GM19372 (cell line): ENCODE measurements at regions not wholly inside any gene's neighbourhood (a gene's known extent, or its start where the extent isn't known, plus 50 kb on each side); places are given as distances from the start of the nearest gene placed in this dataset.
"Not testable (repeated sequence)": the region's sequence is repeated elsewhere in the genome, so short reads cannot be mapped to it uniquely, and the experiment has no call there.

Source experiments
- ATAC-seq: cut with Tn5 transposase; IDR thresholded peaks from one replicate; pipeline ENCODE4 v1.9.1; 2021; ENCODE audit warnings: mild to moderate bottlenecking, low read depth, moderate library complexity; ENCODE audit not compliant: unreplicated experiment

DNA sequence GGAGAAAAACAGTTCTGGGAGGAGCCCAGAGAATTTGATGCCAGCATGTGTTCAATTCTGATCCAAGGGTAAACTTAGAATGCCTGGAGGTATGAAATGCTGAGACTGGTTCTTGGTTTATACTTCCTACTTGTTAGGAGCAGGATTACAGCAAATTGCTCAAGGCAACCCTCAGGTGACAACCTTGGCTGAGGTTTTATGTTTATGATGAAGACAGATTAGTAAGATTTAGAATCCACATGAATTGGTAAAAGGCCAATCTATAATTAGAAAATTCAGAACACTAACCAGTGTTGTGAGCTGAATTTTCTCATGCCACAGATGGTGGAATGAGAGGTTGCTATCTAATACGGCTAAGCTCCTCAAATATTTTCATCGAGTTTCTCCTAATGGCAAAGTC lies 235.3 kb upstream of the NRIP1 start:
- ATAC-seq = no peak

DNA sequence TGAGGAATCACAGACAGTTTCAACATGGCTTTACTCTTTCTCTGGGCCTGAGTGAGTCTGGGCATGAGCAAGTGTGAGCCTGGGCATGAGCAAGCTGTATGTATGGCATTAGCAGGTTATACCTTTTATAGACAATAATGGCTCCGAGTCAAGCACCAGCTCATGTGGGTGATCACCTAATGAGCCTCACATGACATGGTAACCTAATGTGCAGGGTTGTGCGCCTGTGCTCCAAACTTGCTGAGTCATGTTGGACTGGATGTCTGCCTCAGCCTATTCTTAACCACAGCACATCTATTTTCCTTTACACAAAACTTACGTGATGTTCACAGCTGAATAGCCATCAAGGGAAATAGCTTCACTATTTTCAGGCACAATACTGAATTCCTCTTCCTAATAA lies 236.2 kb upstream of the NRIP1 start:
- ATAC-seq = no peak

DNA sequence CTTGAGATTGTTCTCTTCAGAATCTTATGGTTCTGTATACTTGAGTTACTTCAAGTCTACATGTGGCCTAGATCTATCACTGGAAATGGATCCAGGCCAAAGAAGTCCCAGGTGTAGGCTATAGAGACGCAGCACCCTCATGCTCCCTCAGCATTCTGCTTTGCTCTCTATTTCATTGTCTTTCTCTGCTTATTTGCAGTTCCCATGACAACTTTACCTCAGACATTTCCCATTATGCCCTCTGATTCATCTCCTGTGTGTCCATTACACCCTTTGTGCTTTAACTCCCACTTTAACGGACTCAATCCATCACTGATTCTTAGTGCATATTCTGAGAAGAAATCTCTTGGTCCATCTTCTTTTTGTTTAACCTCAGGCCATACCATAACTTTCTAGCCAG lies 236.9 kb upstream of the NRIP1 start:
- no peak for ATAC-seq

DNA sequence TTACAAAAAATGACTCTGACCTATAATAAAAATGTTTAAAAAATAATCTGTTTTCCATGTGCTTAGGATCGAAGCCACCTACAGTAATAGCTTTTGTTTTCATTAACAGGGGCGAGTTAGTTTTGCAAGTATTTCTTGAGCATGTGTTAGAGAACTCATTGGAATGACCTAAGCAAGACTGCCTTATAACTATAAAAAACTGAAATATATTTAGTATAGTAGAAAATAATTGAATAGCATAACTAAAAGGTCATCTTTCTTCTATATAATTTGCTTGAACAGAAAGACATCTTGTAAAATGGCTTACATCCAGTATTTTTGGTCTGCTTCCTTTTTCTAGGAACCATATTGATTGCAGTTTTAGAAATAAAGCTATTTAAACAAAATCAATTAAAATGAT lies 241.5 kb upstream of the NRIP1 start:
- no peak for ATAC-seq

DNA sequence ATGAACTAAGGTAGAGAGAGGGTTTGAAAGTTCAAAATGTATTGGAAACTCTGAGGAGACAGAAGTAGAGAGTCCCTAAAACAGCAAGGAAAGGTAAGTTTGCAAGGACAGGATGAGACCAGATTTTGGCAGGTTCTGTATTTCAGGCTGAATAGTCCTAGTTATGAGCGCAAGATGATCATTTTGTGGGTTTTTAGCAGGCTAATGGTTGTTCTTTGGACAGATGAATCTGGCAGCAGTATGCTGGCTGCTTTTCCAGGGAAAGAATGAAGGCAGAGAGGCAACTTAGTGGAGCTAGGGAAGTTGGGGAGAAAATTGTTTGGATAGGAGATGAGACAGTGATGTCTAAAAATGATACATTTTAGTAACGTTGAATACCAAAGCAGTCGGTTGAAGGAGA lies 243.5 kb upstream of the NRIP1 start:
- no peak for ATAC-seq

DNA sequence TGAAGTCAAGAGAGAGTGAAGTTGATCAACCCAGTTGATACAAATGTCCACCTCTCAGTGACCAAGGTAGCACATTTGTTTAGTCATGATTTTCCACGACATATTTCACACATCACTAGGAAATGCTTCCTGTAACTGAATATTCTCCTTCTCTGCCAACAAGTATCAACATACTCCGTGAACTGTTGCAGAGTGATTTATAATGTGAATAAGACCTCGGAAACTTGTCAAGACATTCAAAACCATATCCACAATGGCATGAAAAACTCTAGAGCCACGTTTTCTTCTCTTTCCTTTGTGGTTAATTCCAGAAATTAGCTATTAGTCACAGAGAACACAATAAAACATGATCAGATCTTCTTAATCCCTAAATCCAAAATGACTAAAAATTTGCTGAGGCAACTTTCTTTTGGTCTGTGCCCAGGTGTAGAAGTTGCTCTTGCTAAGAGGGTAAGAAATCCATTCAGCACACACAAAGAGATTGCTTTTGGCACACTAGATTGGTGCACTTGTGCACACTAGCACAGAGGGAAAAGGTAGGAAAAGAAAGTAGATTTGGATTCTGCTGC lies 244.3 kb upstream of the NRIP1 start:
- ATAC-seq = no peak

DNA sequence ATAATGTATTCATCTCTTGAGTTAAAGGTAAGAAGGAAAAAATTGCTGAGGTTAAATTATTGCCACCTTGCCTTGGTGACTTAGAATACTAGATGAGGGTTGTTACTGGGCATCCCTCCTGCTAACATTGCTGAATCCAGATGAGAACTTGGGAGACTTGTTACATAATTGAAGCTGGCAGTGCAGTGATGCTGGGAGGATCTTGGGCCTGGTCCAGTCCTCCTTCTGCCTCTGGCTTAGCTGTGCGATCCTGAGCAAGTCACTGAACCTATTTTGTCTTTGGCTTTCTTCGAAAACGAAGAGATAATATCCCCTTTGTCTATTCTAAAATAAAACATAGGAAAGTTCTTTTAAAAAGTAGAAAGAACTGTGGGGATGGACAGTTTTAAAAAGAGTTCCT lies 244.9 kb upstream of the NRIP1 start:
- ATAC-seq = no peak

DNA sequence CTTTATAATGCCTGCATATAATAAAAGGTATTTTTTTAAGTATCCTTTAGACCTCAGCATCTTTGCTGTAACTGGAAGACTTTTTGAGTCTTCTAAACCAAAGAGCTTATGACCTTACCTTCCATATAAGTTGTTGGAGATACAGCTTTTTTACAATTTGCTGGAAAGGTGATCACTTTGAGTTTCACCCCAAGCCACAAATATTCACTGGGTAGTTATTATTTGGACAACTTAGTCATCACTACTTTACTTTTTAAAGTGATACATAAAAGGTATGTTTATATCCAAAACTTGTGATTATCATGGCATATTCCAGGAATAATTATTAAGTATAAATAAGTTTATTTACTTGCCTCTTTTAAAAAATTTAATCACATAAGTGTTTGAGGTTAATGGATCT lies 246.7 kb upstream of the NRIP1 start:
- no peak for ATAC-seq

DNA sequence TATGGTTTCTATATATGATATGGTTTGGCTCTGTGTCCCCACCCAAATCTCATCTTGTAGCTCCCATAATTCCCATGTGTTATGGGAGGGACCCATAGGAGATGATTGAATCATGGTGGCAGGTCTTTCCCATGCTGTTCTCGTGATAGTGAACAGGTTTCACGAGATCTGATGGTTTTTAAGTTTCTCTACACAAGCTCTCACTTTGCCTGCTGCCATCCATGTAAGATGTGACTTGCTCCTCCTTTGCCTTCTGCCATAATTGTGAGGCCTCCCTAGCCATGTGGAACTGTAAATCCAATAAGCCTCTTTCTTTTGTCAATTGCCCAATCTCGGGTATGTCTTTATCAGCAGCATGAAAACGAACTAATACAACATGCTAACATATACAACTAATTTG lies 252.2 kb upstream of the NRIP1 start:
- not testable (repeated sequence) for ATAC-seq

DNA sequence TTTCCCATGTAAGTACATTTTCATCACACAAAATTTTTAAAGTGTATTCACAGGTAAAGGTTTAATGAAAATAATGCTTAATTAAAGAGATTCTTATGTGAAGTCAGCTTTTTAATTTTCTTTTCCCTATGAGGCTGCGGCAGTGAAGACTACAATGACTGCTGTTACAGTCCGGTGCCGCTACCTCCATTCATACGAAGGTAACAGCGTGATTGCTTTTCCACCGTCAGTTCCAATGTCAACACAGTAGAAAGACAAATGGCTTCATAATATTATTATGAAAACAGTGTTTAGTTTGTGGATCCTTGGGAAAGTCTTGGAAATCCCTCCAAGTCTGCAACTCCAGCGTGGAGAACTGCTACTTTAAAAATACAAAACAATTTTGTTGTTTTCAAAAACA lies 254.9 kb upstream of the NRIP1 start:
- ATAC-seq = no peak

DNA sequence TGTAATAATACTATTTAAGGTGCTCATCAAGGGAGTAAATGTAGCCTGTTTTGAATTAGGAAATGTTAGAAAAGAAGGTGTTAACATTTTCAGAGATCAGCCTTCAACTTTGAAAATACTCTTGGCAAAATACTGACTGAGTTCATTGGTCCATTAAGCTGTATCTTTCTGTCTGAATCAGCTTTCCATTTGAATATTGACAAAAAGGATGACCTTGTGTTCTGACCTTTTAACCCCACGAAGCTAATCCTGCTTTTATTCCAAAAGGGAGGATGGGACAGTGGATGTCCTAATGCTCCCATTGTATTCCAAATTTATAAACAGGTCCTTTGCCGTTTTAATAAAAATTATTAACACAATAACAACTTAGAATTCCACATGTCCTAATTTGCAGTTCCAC lies 259.7 kb upstream of the NRIP1 start:
- ATAC-seq = no peak

DNA sequence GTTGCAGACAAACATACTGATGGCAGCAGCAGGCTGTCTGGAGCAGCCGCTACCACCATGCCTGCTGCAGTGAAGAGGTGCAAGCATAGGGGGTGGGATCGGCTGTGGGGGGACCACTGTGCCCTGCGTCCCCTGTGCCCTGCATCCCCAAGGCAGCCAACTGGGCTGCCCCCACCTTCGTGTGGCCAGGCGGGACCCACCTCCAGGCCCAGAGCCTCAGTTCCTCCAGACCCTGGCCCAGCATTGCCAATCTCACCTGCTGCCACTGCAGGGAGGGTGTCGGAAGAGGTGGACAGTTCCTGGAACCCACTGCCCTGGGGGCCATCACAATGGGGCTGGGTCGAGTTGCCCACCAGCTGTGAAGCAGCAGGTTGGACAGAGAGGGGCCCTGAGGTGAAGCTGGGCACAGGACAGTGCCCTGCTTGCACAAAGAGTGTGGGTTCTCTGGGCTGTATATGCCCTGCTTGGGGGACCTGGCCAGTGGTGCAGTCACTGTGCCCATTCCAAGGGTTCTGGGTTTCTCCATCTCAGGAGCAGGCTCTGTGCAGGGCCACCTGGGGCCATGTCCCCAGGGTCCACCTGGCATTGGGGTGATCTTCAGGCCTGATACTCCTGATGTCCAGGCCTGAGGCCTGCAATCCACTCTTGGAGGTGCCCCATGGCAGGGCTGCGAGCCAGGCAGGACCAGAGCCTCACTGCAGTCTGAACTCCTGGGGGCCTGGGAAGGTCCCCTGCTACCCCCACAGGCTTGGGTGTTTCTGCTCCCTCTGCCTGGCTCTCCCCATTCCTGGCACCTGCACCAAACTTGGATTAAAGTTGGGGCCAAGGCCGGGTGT lies 261.4 kb upstream of the NRIP1 start:
- no peak for ATAC-seq

DNA sequence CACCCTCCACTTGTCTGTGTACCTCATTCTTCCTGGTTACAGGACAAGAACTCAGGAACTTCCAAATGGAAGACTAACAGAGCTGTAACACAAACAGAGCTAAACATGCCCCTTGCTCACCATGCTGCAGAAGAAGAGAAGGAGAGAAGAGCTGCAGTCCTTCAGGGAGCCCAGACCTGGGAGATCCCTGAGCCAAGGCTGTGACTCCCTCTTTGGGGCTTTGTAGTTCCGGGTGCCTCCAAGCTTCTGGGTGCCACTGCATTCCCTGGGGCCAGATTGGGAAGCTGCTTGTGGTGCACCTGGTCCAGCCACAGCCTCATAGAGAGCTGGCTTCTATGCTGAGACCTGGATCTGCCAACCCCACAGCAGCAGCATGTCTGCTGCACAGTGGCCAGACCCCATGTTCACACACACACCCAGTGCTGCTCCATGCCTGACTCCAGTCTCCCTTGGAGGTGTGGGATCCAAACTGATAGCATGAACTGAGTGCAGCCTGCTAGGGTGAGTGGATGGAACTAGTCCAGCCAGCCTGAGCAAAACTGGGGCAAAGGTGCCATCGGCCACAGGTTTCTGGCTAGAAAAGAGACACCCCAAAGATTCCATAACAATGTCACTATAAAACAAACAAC lies 263.0 kb upstream of the NRIP1 start:
- no peak for ATAC-seq

DNA sequence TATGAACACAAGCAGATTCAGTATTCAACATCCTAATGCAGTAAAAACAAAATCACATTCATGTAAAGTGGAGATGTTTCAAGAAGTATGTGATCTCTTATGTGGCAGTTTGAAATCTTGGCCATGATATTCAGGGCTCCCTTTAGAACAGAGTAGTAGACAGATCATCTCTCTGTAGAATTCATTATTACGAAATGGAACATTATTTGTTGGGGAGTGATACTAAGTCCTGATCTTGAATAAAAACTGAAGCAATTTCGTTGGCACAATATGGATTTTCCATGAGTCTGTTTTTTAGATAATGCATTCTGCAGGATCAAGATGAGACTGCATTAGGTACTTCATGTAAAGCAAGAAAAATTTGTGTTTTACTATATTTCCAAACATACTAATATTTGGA lies 264.4 kb upstream of the NRIP1 start:
- ATAC-seq = no peak

DNA sequence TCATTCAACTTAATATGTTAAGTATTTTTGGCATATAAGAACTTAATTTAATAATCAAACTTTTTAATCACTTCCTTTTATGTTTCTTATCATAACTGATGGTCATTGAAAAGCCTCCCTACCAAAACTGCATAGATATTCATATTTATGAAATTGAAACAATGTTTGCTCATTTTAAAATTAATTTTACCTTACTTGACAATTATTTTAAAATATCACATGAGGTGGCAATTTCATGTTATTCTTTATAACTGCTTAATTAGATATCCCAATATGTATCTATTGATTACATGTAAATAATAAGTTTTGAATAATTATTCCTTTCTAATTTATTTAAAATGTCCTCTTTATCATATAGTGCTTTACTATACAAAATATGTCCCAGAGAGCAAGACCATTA lies 266.1 kb upstream of the NRIP1 start:
- ATAC-seq = no peak

DNA sequence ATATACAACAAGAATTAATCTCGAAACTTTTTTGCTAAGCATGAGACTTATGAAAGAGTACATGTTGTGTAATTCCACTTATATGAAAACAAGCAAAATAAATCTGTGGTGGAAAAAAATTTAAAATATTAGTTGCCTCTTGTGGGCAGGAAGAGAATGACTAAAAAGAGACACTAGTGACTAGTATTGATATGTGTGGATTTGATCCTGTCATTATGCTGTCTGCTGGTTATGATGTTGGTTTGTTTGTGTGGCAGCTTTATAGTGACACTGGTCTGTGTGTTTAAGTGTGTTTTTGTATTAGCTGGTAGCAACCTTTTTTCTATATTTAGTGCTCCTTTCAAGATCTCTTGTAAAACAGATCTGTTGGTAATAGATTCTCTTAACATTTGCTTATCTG lies 267.8 kb upstream of the NRIP1 start:
- no peak for ATAC-seq

DNA sequence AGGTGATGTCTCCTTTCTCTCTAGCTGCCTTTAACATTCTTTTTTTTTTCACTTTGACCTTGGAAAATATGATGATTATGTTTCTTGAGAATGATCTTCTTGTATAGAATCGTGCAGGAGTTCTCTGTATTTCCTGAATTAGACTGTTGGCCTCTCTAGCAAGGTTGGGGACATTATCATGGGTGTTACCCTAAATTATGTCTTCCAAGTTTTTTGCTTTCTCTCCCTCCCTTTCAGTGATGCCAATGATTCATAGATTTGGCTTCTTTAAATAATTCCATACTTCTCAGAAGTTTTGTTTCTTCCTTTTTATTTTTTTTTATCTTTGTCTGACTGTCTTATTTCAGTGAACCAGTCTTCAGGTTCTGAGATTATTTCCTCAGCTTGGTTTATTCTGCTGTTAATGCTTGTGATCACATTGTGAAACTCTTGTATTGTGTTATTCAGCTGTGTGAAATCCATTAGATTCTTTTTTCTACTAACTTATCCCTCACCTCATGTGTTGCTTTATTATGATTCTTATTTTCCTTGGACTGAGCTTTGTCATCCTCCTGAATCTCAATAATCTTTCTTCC lies 268.4 kb upstream of the NRIP1 start:
- ATAC-seq = no peak

DNA sequence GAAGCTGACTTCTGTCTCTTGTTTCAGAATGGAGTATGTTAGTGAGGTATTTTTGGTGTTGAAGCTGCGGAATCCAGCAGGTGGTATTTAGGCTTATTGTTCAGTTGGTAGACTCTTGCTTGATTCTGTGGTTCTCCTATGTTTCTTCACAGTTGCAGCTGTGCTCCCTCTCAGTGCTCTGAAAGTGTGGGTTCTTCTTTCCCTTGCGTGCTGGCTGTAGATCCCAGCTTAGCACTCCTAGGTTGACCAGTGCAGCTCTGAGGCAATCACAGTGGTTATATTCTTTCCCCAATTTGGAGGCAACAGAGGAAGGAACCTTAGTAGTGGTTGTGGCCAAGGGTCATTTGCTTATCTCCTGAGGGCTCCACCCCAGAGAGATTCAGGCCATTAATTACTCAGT lies 269.2 kb upstream of the NRIP1 start:
- no peak for ATAC-seq

DNA sequence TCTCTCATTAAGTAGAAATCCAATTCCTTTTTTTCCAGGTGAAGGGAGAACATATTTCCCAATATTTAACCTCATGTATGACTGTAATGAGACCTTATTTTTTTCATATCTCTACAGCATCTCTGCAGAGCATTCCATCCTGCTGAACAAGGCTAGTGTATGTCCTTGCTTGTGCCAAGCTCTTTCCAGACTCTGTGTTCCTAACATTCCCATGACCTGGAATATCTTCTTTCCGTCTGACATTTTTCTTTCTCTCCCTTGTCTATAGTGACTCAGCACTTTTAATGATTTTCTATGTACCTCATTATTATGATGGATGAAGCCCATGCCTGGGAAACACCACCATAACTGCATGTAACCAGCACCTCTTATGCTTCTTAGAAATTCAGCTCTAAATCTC lies 278.3 kb upstream of the NRIP1 start:
- no peak for ATAC-seq

DNA sequence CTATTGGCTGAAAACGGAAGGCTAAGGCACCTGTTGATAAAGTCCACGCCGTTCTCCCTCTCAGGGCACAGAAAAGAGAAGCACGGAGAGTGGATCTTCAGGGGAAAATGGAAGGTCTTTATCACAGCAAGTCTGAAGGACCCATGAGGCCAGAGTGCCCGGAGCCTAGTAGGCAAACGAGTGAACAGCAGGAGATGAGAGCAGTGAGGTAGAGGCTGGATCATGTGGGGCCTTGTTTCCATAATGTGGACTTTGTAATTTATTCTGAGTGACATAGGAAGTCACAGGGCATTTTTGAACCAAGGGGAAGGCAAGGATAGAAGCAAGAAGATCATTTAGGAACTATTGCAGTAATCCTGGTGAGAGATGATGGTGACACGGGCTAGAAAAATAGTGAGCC lies 287.2 kb upstream of the NRIP1 start:
- no peak for ATAC-seq

DNA sequence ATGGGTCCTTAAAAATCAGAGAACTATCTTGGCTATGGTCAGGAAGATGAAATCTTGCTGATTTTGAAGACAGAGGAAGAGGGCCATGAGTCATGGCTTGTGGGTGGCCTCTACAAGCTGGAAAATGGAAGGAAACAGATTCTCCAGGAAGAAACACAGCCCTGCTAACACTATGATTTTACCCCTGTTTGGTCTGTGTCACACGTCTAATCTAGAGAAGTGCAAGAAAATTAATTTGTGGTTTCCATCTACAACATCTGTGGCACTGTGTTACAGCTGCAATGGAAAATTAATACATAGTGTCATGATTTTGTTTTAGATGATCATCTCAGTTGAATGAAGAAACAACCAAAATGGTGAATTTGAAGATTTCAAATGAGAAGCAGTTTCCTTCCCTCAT lies 288.7 kb upstream of the NRIP1 start:
- no peak for ATAC-seq

DNA sequence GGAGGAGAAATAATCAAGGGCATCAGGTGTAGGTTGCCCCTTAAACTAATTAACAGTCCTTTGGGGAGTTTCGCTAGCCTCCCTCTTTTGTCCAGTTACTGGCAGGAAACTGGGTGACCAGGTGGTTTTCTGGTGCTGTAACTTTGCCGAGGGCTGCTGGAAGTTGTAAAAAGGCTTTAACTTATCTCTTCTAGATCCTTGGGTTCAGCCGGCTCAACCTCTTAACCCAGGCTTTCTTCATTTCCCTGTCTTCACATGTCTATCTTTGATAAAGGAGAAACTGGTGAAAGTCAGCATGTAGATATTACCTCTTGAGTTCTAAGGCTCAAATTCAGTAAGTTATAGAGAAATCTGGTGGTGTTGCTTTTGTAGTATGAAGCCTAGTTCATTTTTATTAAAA lies 289.7 kb upstream of the NRIP1 start:
- no peak for ATAC-seq
